SK-N-MC (cell line): ENCODE measurements at regions not wholly inside any gene's neighbourhood (a gene's known extent, or its start where the extent isn't known, plus 50 kb on each side); places are given as distances from the start of the nearest gene placed in this dataset.

ENCODE experiments used
- EZH2 ChIP-seq: fragments of 200-600 bp; sonication (generic); IDR thresholded peaks from one replicate; pipeline ENCODE4 v1.6.1; 2017; ENCODE audit warnings: antibody characterized with exemption
- POLR2AphosphoS5 ChIP-seq: IDR thresholded peaks from 2 replicates; pipeline ENCODE4 v1.6.1; 2012; ENCODE audit warnings: mild to moderate bottlenecking, low read depth, low read length, borderline replicate concordance

- TF ChIP-seq POLR2AphosphoS5, result no peak
- no peak for TF ChIP-seq EZH2
Observed at GRCh38 chr4:135966936-135967335, 1565.4 kb downstream of the PCDH18 start.
